Panc1 (cell line): ENCODE measurements at regions not wholly inside any gene's neighbourhood (a gene's known extent, or its start where the extent isn't known, plus 50 kb on each side); places are given as distances from the start of the nearest gene placed in this dataset.
"Not testable (repeated sequence)": the region's sequence is repeated elsewhere in the genome, so short reads cannot be mapped to it uniquely, and the experiment has no call there.

Experiments
- ATAC-seq: fragments of 200-7000 bp; cut with Tn5 transposase; 2 replicates; pipeline ENCODE4 v1.9.1; 2020; ENCODE audit warnings: mild to moderate bottlenecking, moderate library complexity
- BruUV-seq: library from RNA; stranded (reverse); fragments of 400-500 nt; replicated peaks from 2 replicates; lab custom pipeline; 2021; lab: Mats Ljungman, UMichigan
- CTCF ChIA-PET: fragments of 300-600 bp; sonication (Branson Sonifier 250); formaldehyde crosslinking; loops from one replicate; lab custom pipeline; 2022; ENCODE audit warnings: antibody characterized with exemption; lab: Charles Lee
- POLR2A ChIA-PET: fragments of 300-600 bp; sonication (Branson Sonifier 250); formaldehyde crosslinking; loops from one replicate; lab custom pipeline; 2022; ENCODE audit warnings: antibody characterized with exemption; lab: Charles Lee
- DNase-seq: peaks from one replicate; pipeline ENCODE4 v3.0.0-alpha.2; 2010; ENCODE audit warnings: low read depth, low spot score
- H3K27ac ChIP-seq: 2 replicates; pipeline ENCODE4 v1.5.1; 2011; ENCODE audit warnings: mild to moderate bottlenecking, low read length, inconsistent platforms
- H3K27me3 ChIP-seq: fragments of 200-500 bp; sonication (Bioruptor generic); 2 replicates; pipeline ENCODE4 v1.6.0; 2014; ENCODE audit warnings: low read length, inconsistent platforms; ENCODE audit not compliant: control insufficient read depth, insufficient read depth
- H3K36me3 ChIP-seq: fragments of 200-500 bp; sonication (Bioruptor generic); 2 replicates; pipeline ENCODE4 v1.5.1; 2014; ENCODE audit warnings: inconsistent platforms, mild to moderate bottlenecking, low read length, moderate library complexity; ENCODE audit not compliant: control insufficient read depth, insufficient read depth
- H3K4me1 ChIP-seq: 2 replicates; pipeline ENCODE4 v1.5.1; 2011; ENCODE audit warnings: inconsistent platforms, mild to moderate bottlenecking, low read length, moderate library complexity; ENCODE audit not compliant: control insufficient read depth, insufficient read depth
- H3K4me3 ChIP-seq, 2 experiments: 2 replicates each; pipeline ENCODE4 v1.5.1; 2011 to 2012; ENCODE audit warnings: low read depth in 2 of 2, low read length in 2 of 2, mild to moderate bottlenecking in 2 of 2, inconsistent platforms in 1 of 2, moderate library complexity in 1 of 2
- H3K9me3 ChIP-seq: fragments of 200-500 bp; sonication (Bioruptor generic); 2 replicates; pipeline ENCODE4 v1.5.1; 2014; ENCODE audit warnings: low read depth, mild to moderate bottlenecking, inconsistent platforms, low read length, moderate library complexity; ENCODE audit not compliant: control insufficient read depth, insufficient read depth
- in situ Hi-C: cut with HindIII; loops from 2 replicates; pipeline ENCODE4 v1.10.0; 2016; ENCODE audit warnings: low sequenced_read_pairs, low pct_unique_long_range_greater_than_20kb
- intact Hi-C: fragments of 100-400 bp; cut with micrococcal nuclease; formaldehyde crosslinking; loops from one replicate; pipeline ENCODE4 v1.10.0; 2022; ENCODE audit not compliant: unreplicated experiment

GRCh38 chr15:21018176-21018575, 152.1 kb upstream of the POTEB2 start:
- POLR2A ChIA-PET, H3K4me3 ChIP-seq, BruUV-seq, H3K4me1 ChIP-seq, H3K9me3 ChIP-seq, intact Hi-C loops, H3K27me3 ChIP-seq, ATAC-seq, DNase-seq, H3K27ac ChIP-seq, CTCF ChIA-PET, H3K36me3 ChIP-seq, in situ Hi-C loops: not testable (repeated sequence)

DNA sequence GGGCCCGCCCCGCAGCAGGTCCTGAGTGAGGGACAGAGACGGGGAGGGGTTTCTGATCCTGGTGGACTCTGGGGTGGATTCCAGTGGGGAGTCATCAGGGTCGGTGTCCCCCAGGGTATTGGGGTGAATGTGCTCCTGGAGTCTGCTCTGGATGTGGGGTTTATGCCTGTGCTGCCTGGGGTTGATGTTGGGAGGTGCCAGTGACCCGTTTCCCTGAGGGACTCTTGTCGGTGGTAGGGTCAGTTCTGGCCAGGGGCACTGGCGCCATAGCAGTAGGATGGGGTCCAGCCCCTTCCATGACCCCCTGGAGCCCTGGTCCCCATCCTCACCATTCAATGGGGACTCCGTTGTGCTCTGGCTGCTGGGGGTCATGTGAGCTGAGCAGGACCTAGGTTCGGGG, 151.2 kb upstream of the POTEB2 start:
- POLR2A ChIA-PET, CTCF ChIA-PET, H3K4me3 ChIP-seq, BruUV-seq, ATAC-seq, H3K4me1 ChIP-seq, in situ Hi-C loops, H3K36me3 ChIP-seq, H3K27me3 ChIP-seq, H3K27ac ChIP-seq, DNase-seq, H3K9me3 ChIP-seq, intact Hi-C loops: not testable (repeated sequence)

- ATAC-seq, H3K27ac ChIP-seq, H3K4me3 ChIP-seq, BruUV-seq, in situ Hi-C loops, DNase-seq, H3K4me1 ChIP-seq, H3K36me3 ChIP-seq, H3K27me3 ChIP-seq, POLR2A ChIA-PET, intact Hi-C loops, CTCF ChIA-PET, H3K9me3 ChIP-seq: not testable (repeated sequence)
Observed at GRCh38 chr15:21016589-21016988, 150.5 kb upstream of the POTEB2 start.

GRCh38 chr15:21015171-21015570, 149.1 kb upstream of the POTEB2 start:
- DNase-seq, CTCF ChIA-PET, H3K4me1 ChIP-seq, H3K9me3 ChIP-seq, H3K36me3 ChIP-seq, intact Hi-C loops, ATAC-seq, in situ Hi-C loops, H3K4me3 ChIP-seq, POLR2A ChIA-PET, BruUV-seq, H3K27me3 ChIP-seq, H3K27ac ChIP-seq: not testable (repeated sequence)

- intact Hi-C loops, CTCF ChIA-PET, ATAC-seq, H3K27ac ChIP-seq, H3K9me3 ChIP-seq, POLR2A ChIA-PET, DNase-seq, in situ Hi-C loops, BruUV-seq, H3K4me1 ChIP-seq, H3K36me3 ChIP-seq, H3K27me3 ChIP-seq, H3K4me3 ChIP-seq: not testable (repeated sequence)
Observed at GRCh38 chr15:21013308-21013707, 147.2 kb upstream of the POTEB2 start.

GRCh38 chr15:21009651-21010050, 143.5 kb upstream of the POTEB2 start:
- H3K4me3 ChIP-seq, H3K27ac ChIP-seq, BruUV-seq, in situ Hi-C loops, H3K27me3 ChIP-seq, H3K4me1 ChIP-seq, intact Hi-C loops, H3K36me3 ChIP-seq, POLR2A ChIA-PET, H3K9me3 ChIP-seq, CTCF ChIA-PET, DNase-seq, ATAC-seq: not testable (repeated sequence)

GRCh38 chr15:21003459-21003858, 137.3 kb upstream of the POTEB2 start:
- CTCF ChIA-PET, BruUV-seq, in situ Hi-C loops, H3K27me3 ChIP-seq, POLR2A ChIA-PET, H3K9me3 ChIP-seq, DNase-seq, ATAC-seq, H3K36me3 ChIP-seq, intact Hi-C loops, H3K4me1 ChIP-seq, H3K27ac ChIP-seq, H3K4me3 ChIP-seq: not testable (repeated sequence)

DNA sequence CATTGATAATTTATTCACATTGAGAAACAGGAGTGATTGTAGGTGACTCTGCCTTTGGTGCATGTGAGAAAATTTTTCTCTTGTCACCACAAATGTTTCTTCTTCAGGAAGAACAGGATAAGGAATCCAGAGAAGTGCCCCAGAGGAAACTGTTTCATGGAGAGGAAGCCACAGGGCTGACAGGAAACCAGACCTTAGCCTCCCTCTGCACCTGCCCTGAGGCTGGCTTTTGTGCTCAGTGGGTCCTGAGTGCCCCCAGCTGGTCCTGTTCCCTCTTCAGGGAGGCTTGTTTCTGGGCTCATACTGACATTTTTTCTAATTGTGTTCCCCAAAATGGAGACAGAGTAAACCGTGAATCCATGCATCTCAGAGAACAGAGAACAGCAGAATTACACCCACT, 135.8 kb upstream of the POTEB2 start:
- BruUV-seq, H3K36me3 ChIP-seq, H3K4me3 ChIP-seq, H3K27me3 ChIP-seq, intact Hi-C loops, H3K27ac ChIP-seq, H3K9me3 ChIP-seq, POLR2A ChIA-PET, DNase-seq, in situ Hi-C loops, CTCF ChIA-PET, H3K4me1 ChIP-seq, ATAC-seq: not testable (repeated sequence)
